Renal pelvis (tissue), 1 donor: ENCODE measurements at regions not wholly inside any gene's neighbourhood (a gene's known extent, or its start where the extent isn't known, plus 50 kb on each side); places are given as distances from the start of the nearest gene placed in this dataset.
A peak's percentile ranks its signal among the peaks of the same experiment; 100 is the strongest.

Source experiments
- DNase-seq: peaks from one replicate; pipeline ENCODE4 v3.0.0-alpha.2; 2013

DNA sequence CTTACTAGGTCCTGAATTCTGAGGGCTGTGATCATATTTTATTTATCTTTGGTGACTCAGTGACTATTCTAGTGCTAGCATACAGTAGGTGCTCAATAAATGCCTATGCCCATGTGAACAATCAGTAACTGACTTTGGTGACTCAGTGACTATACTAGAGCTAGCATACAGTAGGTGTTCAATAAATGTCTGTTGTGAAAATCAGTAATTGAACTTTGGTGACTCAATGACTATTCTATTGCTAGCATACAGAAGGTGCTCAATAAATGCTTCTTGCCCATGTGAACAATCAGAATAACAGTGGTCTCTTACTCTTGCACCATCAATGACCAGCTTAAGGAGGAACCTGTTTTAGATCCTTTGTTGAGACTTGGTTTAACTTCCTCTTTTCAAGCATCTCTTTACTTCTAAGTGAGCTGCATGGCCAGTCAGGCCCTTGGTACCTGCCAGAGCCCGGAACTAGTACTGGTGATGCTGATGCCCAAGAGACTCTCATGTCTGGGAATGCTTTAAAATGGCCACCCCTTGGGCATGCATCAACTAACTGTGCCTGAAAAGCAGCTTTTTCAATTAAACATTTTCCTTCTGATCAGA lies 214.9 kb upstream of the SPRED2 start:
- DNase-seq = no peak

DNA sequence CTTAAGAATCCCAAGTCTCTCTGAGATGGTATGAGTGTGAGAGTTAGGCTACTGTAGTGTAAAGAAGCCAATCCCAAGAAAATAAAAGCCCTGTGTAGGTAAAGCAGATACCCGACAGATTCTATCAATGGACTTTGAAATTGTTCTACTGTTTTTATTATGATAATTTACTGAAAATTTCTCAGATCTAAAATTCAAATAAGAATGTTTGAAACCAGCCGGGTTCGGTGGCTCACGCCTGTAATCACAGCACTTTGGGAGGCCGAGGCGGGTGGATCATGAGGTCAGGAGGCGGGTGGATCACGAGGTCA lies 208.3 kb upstream of the SPRED2 start:
- no peak for DNase-seq

- no peak for DNase-seq
These were observed 206.9 kb upstream of the SPRED2 start for GRCh38 chr2:65639156-65639864.

GRCh38 chr2:65638443-65638842 lies 206.0 kb upstream of the SPRED2 start:
- no peak for DNase-seq

- DNase-seq = no peak
These were observed 204.5 kb upstream of the SPRED2 start for GRCh38 chr2:65636813-65637483.

DNA sequence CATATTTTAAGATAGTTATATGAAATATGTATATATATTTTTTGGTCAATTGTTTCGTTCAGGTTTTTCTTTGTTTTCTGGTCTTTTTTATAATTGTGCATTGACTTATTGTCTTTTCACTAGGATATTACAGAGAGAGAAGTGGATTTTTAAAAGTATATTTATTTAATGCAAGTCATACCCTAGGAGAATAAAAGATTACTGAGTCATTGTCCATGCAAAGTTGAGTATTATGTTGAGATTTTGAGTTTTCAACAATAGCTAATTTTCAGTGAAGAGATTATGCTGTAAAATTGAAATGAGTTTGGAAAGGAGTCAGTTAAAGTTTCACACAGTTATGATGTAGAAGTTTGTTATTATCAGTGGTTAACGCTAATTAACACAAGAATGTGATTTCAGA lies 203.6 kb upstream of the SPRED2 start:
- no peak for DNase-seq

DNA sequence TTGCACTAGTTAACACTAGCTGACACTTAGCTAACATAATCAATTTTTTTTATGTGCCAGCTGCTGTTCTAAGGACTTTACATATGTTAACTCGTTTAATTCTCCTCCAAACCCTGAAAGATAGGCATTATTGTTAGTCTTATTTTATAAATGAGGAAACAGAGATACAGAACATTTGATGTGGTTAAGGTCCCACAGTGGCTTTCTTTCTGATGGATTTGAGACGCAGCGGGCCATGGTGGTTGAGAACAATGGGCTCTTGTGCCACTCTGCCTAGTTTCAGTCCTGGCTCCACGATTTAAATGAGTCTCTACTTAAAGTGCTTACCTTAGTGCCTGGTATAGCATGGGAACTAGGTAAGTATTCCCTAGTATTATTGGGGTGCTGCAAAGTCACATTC lies 201.9 kb upstream of the SPRED2 start:
- DNase-seq = no peak

DNA sequence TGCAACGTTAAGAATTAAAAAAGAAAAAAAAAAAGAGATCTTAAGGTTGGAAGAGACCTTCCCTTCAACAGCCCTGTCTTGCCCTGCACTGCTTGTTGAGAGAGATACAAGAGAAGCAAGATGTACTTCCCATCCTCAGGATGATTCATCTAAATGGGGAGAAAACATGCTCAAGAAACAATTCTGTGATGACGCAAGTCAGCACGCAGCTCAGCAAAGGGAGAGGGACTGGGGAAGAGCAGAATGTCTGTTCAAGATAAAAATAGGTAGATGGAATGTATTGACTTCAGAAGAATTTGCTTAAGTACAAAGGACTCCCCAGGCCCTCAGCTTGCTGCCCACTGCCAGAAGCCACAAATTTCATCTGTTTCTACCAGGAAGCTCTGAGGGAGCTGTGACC lies 198.2 kb upstream of the SPRED2 start:
- no peak for DNase-seq

GRCh38 chr2:65628156-65628555 lies 195.8 kb upstream of the SPRED2 start:
- DNase-seq = no peak

DNA sequence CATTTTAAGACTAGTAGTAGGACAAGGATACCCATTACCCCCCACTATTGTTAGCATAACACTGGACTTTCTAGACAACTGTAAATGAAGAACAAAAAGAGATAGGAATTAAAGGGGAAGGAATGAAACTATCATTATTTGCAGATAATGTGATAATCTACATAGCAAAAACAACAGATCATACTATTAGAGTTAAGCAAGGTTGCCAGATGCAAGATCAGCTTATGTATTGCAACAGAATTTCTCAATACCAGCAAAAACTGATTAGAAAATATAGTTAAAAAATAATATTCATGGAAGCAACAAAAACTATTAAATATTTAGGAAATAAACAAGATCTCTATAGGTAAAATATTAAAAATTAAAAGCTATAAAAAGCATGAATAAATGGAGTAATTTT lies 194.4 kb upstream of the SPRED2 start:
- DNase-seq = no peak

DNA sequence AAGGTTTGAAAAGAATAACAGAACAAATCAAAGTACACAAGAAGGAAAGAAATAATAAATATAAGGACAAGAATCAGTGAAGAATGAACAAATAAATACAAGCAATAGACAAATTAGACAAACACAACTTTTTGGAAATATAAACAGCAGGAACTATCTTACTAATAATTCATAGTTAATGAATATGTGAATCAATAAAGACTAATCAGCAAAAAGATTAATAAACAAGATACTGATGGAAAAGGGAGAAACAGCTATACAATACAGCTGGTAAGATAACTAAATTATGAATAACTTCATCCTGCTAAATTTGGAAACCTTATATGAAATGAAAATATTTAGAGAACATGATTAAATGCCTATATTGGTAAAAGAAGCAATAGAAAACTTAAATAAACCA lies 193.6 kb upstream of the SPRED2 start:
- DNase-seq = no peak

DNA sequence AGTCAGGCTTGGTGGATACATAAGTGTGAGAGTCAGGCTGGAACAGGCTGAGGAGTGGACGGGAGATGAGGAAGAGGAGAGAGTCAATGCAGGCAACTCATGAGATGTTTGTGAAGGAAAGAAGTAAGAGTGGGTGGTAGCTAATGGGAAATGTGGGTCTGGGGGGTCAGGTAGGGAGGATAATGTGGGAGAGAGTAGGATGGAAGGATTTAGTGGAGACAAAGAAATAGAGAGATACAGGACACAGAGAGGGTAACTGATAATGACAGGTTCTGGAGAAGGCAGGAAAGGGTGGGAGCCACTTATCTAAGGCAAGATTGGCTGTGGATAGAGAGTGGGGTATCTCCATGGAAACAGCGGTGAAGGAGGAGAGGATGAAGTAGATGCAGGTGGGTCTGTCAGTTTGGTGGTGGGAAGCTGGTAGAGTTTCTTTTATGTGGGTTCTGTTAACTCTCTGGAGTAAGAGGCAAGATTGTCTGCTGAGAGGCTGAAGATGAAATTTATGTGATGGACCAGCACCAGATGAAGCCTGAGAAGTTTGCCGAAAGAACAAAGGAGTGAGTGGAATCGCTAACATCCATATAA lies 190.6 kb upstream of the SPRED2 start:
- DNase-seq = no peak

DNA sequence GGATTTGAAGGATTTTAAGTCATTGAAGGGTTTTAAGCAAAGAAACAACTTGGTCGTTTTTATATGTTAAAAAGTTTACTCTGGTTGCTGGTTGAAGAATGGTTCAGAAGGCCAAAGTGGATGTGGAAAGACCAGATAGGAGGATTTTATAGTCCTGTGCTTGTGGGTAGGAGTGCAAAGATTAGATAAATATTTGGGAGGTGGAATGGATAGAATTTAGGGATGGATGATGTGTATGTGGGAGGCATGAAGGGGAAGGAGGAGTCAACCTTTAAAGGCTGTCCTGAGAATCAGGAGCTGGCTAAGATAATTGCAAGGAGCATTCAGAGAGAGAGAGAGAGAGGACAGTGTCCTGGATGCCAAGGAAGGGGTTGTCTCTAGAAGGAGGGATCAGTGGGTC lies 190.1 kb upstream of the SPRED2 start:
- no peak for DNase-seq

DNA sequence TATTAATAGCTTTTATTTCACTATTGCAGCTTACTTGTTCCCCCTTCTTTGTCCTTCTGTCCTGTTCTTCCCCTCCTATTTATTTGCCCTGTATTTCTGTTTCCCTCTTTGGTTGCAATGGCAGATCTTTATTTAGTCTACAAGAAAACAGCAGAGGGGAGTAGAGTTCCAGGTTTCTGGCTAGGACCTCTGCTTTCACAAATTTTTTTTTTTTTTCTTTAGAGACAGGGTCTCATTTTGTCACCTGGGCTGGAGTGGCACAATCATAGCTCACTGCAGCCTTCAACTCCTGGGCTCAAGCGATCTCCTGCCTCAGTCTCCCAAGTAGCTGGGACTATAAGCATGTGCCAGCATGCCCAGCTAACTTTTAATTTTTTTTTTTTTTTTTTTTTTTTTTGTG lies 188.1 kb upstream of the SPRED2 start:
- no peak for DNase-seq

DNA sequence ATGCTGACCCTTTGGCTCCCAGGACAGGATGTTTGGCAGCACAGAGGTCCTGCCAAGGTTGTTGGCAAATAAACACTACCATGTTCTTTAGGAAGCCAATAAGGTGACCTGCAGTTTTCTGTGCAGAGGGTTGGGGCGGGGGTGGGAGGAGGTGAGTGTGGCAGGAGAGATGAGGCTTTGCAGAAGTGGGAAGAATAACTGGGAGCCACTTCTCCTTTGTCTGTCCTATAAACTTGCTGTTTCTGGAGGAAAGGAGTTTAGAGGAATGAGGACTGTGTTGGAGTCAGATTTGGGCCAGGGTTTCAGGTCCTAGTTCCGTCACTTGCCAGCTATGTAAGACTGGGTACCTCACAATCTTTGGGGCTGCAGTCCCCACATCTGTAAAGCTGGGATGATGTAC lies 187.6 kb upstream of the SPRED2 start:
- DNase-seq = no peak

DNA sequence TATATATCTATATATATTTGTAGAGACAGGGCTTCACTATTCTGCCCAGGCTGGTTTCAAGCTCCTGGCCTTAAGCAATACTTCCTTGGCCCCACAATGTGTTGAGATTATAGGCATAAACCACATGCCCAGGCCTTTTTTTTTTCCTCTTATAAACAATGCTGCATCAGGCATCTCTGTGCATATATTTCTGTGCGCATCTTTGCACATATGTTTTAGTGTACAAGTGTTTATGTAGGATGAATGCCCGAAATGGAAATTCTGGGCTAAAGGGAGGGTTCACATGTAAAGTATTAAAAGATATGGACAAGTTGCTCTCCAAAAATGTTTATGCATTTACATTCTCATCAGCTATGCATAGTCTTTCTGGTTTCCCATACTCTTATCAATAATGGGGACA lies 183.2 kb upstream of the SPRED2 start:
- no peak for DNase-seq

DNA sequence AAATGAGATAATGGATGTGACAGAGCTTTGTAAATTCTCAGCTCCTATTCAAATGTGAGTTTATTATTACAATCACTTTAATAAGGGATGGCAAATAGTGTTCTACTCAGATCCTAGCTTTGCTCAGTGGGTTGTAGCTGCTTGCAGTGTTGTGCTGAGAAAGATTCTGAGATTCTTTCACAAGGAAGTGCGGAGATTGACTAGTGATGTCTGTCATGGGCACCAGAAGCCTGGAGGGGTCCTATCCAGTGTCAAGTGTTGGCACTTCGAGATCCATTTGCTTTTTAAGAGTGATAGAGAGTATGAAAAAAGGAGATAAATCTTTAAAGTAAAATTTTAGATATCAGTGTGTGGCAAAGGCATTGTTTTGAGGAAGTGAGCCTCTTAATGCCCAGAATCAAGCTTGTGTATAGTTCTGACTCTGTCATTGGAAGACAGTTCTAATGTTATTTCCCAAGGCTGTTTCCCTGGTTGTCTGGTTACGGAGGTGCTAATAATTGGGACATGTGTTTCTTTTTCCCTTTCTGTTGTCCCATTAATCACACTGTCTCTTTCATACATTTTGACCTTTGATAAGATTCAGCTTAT lies 181.7 kb upstream of the SPRED2 start:
- no peak for DNase-seq

GRCh38 chr2:65611488-65611887 lies 179.1 kb upstream of the SPRED2 start:
- no peak for DNase-seq

DNA sequence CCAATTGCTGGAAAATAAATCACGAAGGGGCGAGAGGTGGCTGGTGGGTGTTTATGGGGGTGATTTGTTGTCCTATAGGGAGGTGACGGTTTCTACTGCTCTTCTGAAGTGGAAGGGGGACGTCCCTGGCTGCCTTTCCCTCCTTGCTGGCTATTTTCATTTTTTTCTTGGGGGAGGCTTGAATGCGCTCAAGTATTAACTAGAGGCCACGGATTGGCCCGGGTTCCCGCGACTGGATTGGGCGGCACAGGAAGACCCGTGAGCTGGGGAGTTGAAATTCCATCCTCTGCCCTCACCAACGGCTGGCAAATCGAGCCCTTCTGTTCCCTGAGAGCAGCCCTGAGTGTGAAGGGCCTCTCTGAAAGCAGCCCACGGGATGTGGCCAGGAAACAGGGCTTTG lies 176.5 kb upstream of the SPRED2 start:
- no peak for DNase-seq

DNA sequence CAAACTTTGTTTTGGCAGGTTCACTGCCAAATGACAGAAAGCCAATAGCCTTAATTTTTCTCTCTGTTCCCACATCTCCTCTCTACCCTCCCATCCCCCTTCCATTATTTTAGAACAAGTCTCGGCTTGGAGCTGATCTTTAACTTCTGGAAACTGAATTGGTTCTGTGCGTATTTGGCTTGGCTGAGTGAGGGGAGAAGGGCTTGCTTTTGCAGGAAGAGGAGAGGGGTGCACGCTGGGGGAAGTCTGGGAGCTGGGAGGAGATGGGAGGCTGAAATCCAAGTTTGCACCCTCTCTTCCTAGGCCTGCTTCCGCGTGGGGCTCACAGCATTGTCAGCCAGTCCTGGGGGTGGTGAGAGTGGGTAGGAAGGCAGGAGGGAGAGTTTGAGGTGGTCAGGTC lies 176.1 kb upstream of the SPRED2 start:
- DNase-seq = peak; percentile 47

DNA sequence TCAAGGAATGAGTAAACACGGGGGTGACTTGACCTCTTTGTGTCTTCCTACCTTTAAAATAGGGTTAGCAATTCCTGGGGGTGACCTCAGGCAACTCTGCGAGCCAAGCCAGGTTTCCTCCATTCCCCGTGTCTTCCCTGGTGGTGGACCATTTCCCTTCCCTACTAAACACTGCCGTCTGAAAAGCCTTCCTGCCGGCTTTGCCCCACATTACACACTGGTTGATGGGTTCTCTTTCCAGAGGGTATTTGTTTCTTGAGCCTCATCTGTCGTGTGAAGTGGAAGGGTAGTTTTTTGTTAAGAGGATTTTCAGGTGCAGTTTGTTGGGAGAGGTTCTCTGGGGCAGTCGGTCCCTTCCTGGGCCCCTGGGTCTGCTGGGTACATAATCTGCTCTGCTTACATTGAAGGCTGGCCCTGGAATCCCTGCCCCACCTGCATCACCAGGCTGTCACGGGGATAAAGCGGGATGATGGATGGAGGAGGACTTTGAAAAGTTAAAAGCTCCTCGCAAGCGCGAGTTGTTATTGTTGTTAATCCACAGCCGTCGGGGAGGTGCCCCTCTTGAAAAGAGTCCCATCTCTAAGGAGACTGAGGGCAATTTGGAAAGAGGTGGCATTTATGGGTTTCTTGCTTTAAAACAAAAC lies 175.4 kb upstream of the SPRED2 start:
- no peak for DNase-seq

- DNase-seq = no peak
These were observed 173.3 kb upstream of the SPRED2 start for GRCh38 chr2:65605743-65606058.
